Fibroblast of skin of abdomen (primary cell): ENCODE measurements at regions not wholly inside any gene's neighbourhood (a gene's known extent, or its start where the extent isn't known, plus 50 kb on each side); places are given as distances from the start of the nearest gene placed in this dataset.
"Not testable (repeated sequence)": the region's sequence is repeated elsewhere in the genome, so short reads cannot be mapped to it uniquely, and the experiment has no call there.

Source experiments
- DNase-seq: peaks from one replicate; pipeline ENCODE4 v3.0.0-alpha.2; 2013

GRCh38 chr12:131586761-131587160 is 124.1 kb upstream of the SFSWAP start:
- no peak for DNase-seq

- DNase-seq = no peak
These were observed 123.3 kb upstream of the SFSWAP start for GRCh38 chr12:131587565-131587964.

GRCh38 chr12:131589221-131589897 is 121.5 kb upstream of the SFSWAP start:
- no peak for DNase-seq

GRCh38 chr12:131589966-131590365 is 120.9 kb upstream of the SFSWAP start:
- no peak for DNase-seq

GRCh38 chr12:131591136-131591535 is 119.8 kb upstream of the SFSWAP start:
- no peak for DNase-seq

GRCh38 chr12:131591714-131592709 is 118.9 kb upstream of the SFSWAP start:
- no peak for DNase-seq

GRCh38 chr12:131592972-131593371 is 117.9 kb upstream of the SFSWAP start:
- no peak for DNase-seq

GRCh38 chr12:131593406-131593805 is 117.5 kb upstream of the SFSWAP start:
- DNase-seq = no peak

- no peak for DNase-seq
These were observed 114.8 kb upstream of the SFSWAP start for GRCh38 chr12:131596115-131596514.

- DNase-seq = no peak
These were observed 113.6 kb upstream of the SFSWAP start for GRCh38 chr12:131597333-131597732.

GRCh38 chr12:131598717-131599116 is 112.2 kb upstream of the SFSWAP start:
- no peak for DNase-seq

GRCh38 chr12:131599190-131600159 is 111.4 kb upstream of the SFSWAP start:
- no peak for DNase-seq

GRCh38 chr12:131600160-131600532 is 110.7 kb upstream of the SFSWAP start:
- DNase-seq = no peak

- DNase-seq = not testable (repeated sequence)
These were observed 109.4 kb upstream of the SFSWAP start for GRCh38 chr12:131601499-131601898.

- DNase-seq = no peak
These were observed 107.6 kb upstream of the SFSWAP start for GRCh38 chr12:131603106-131603938.

GRCh38 chr12:131603939-131604795 is 106.7 kb upstream of the SFSWAP start:
- no peak for DNase-seq

GRCh38 chr12:131604859-131605258 is 106.0 kb upstream of the SFSWAP start:
- no peak for DNase-seq

- DNase-seq = no peak
These were observed 105.5 kb upstream of the SFSWAP start for GRCh38 chr12:131605304-131605829.

- no peak for DNase-seq
These were observed 104.5 kb upstream of the SFSWAP start for GRCh38 chr12:131606218-131606901.
